SU-DHL-6 (cell line): ENCODE measurements at regions not wholly inside any gene's neighbourhood (a gene's known extent, or its start where the extent isn't known, plus 50 kb on each side); places are given as distances from the start of the nearest gene placed in this dataset.

ENCODE experiments used
- H2AFZ ChIP-seq: fragments of 200-600 bp; sonication (generic); 2 replicates; pipeline ENCODE4 v1.6.1; 2014; ENCODE audit warnings: low read depth, mild to moderate bottlenecking, moderate library complexity, mixed read lengths, antibody characterized with exemption, low read length; ENCODE audit not compliant: severe bottlenecking
- H3F3A ChIP-seq: fragments of 200-600 bp; shearing (Covaris generic); 2 replicates; pipeline ENCODE4 v1.6.0; 2016; ENCODE audit warnings: antibody characterized with exemption, mild to moderate bottlenecking; ENCODE audit not compliant: insufficient read depth
- H3K27ac ChIP-seq: fragments of 200-600 bp; sonication (generic); 2 replicates; pipeline ENCODE4 v1.5.1; 2016; ENCODE audit warnings: low read depth, mild to moderate bottlenecking, low read length, moderate library complexity, mixed read lengths
- H3K27me3 ChIP-seq: fragments of 200-600 bp; sonication (generic), shearing (Covaris generic); 2 replicates; pipeline ENCODE4 v1.6.0; 2014; ENCODE audit warnings: mild to moderate bottlenecking, low read length
- H3K36me3 ChIP-seq: fragments of 200-600 bp; sonication (generic); 2 replicates; pipeline ENCODE4 v1.6.1; 2014; ENCODE audit warnings: mild to moderate bottlenecking, low read length, mixed read lengths
- H3K4me2 ChIP-seq: fragments of 300-600, 200-600 bp; shearing (Covaris generic), sonication (generic); 2 replicates; pipeline ENCODE4 v1.6.0; 2014; ENCODE audit warnings: low read length, low read depth, mild to moderate bottlenecking; ENCODE audit not compliant: poor library complexity, severe bottlenecking
- H3K4me3 ChIP-seq: fragments of 200-600 bp; sonication (generic); 2 replicates; pipeline ENCODE4 v1.5.1; 2014; ENCODE audit warnings: antibody characterized with exemption, low read length, mild to moderate bottlenecking, mixed read lengths; ENCODE audit not compliant: insufficient read depth, poor library complexity, severe bottlenecking
- H3K79me2 ChIP-seq: fragments of 200-600 bp; sonication (generic); 2 replicates; pipeline ENCODE4 v1.6.1; 2014; ENCODE audit warnings: mild to moderate bottlenecking, low read length, moderate library complexity; ENCODE audit not compliant: insufficient read depth
- H3K9ac ChIP-seq: fragments of 200-600 bp; sonication (generic); 2 replicates; pipeline ENCODE4 v1.7.0; 2014; ENCODE audit warnings: mild to moderate bottlenecking, low read length
- H3K9me2 ChIP-seq: fragments of 200-600 bp; sonication (generic); replicated peaks from 2 replicates; pipeline ENCODE4 v1.6.1; 2014; ENCODE audit warnings: low read length; ENCODE audit not compliant: insufficient read depth
- H3K9me3 ChIP-seq: fragments of 200-600 bp; sonication (generic); 2 replicates; pipeline ENCODE4 v1.6.1; 2014; ENCODE audit warnings: low read length, mixed read lengths; ENCODE audit not compliant: insufficient read depth
- H4K20me1 ChIP-seq: fragments of 200-600 bp; sonication (generic); 2 replicates; pipeline ENCODE4 v1.6.1; 2014; ENCODE audit warnings: low read depth, mild to moderate bottlenecking, antibody characterized with exemption, low read length, moderate library complexity, mixed read lengths
- EZH2phosphoT487 ChIP-seq: fragments of 200-600 bp; sonication (generic), shearing (Covaris generic); conservative IDR thresholded peaks from 2 replicates; pipeline ENCODE4 v1.6.1; 2018; ENCODE audit warnings: mild to moderate bottlenecking, antibody characterized with exemption, low read length, moderate library complexity, mixed read lengths
- TF ChIP-seq, protein P1 (sequence below): fragments of 200-600 bp; sonication (generic); IDR thresholded peaks from one replicate; pipeline ENCODE4 v1.5.1; 2017; ENCODE audit warnings: antibody characterized with exemption, mild to moderate bottlenecking, low read length, moderate library complexity; ENCODE audit not compliant: insufficient read depth, poor library complexity, severe bottlenecking

DNA sequence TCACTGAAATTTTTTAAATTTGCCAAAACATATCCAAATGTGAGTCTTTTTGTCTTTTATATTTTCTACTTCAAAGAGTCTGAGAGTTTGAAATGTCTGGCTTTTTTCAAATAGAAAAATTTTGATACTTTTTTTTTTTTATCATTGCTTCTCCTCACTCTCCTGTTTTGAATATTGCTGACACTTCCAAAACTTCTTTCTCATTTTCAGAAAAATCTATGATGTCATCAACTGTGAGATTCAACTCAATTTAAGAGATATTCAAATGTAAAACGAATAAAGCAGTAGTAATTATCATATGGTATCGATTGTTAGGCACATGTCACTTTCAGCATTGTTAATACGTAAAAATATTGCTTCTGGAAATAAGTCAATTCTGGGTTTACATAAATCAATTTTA is 505.8 kb upstream of the STEAP1 start:
- Histone ChIP-seq H3K79me2 (no peaks in the 10 kb centered on the region), H3K36me3 (no peaks in the 10 kb centered on the region), H4K20me1 (no peaks in the 10 kb centered on the region), H2AFZ (no peak overlapping the region), H3K9me3 (no peaks in the 10 kb centered on the region), H3K4me3 (no peak overlapping the region), H3K4me2 (no peak overlapping the region), H3K9ac (no peak overlapping the region), H3K27ac (no peak overlapping the region), H3K27me3 (no peaks in the 10 kb centered on the region), H3K9me2 (no peaks in the 10 kb centered on the region), H3F3A (no peaks in the 10 kb centered on the region)
- TF ChIP-seq EZH2phosphoT487, result no peak
- TF ChIP-seq, protein P1, sequence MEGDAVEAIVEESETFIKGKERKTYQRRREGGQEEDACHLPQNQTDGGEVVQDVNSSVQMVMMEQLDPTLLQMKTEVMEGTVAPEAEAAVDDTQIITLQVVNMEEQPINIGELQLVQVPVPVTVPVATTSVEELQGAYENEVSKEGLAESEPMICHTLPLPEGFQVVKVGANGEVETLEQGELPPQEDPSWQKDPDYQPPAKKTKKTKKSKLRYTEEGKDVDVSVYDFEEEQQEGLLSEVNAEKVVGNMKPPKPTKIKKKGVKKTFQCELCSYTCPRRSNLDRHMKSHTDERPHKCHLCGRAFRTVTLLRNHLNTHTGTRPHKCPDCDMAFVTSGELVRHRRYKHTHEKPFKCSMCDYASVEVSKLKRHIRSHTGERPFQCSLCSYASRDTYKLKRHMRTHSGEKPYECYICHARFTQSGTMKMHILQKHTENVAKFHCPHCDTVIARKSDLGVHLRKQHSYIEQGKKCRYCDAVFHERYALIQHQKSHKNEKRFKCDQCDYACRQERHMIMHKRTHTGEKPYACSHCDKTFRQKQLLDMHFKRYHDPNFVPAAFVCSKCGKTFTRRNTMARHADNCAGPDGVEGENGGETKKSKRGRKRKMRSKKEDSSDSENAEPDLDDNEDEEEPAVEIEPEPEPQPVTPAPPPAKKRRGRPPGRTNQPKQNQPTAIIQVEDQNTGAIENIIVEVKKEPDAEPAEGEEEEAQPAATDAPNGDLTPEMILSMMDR, result no peak

DNA sequence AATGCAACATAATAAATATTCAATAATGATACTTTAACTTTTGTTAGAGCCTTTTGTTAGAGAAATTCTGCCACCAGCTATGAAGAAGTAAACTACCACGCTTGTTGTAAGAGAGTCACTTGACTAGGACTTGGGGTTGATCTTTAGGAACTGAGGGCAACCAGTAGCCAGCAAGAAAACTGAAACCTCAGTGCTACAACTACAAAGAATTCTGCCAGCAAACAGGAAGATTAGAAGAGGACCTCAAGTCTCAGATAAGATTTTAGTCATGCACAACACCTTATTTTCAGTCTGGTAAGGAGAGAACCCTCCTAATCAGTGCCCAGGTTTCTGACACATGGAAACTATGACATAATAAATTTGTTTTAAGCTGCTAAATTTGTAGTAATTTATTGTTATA is 498.3 kb upstream of the STEAP1 start:
- no peak overlapping the region for H2AFZ ChIP-seq
- no peaks in the 10 kb centered on the region for H3K9me2 ChIP-seq

DNA sequence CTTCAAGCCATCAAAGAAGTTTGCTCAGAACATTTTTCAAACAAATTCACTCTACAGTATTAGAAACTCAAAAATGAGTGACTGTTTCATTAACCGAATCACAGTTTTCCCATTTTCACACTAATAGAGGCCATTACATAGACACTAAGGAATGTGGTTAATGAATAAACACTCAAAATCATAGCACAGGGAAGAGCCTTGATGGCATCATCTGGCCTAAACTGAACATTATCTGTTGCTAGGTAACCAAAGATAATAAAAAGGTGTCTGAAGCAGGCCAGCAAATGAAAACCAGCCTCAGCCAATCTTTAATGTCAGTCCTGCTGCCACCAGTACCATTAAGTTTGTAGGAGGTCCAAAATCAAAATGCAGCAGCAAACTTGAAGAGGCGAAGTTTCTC is 492.4 kb upstream of the STEAP1 start:
- H3K9me3 ChIP-seq, result no peaks in the 10 kb centered on the region
- H2AFZ ChIP-seq, result no peak overlapping the region
- H3K79me2 ChIP-seq, result no peaks in the 10 kb centered on the region
- TF ChIP-seq, protein P1, result no peak
- TF ChIP-seq EZH2phosphoT487, result no peak
- no peak overlapping the region for H3K4me3 ChIP-seq
- no peaks in the 10 kb centered on the region for H3K27me3 ChIP-seq
- no peaks in the 10 kb centered on the region for H3K36me3 ChIP-seq
- no peak overlapping the region for H3K27ac ChIP-seq
- H3K4me2 ChIP-seq, result no peak overlapping the region
- no peaks in the 10 kb centered on the region for H4K20me1 ChIP-seq
- no peaks in the 10 kb centered on the region for H3F3A ChIP-seq
- no peak overlapping the region for H3K9ac ChIP-seq
- no peaks in the 10 kb centered on the region for H3K9me2 ChIP-seq

More for the DNA sequence above, 498.3 kb upstream of the STEAP1 start:
- Histone ChIP-seq H3K4me2 (no peak overlapping the region), H4K20me1 (no peaks in the 10 kb centered on the region), H3K79me2 (no peaks in the 10 kb centered on the region), H3F3A (no peaks in the 10 kb centered on the region), H3K9ac (no peak overlapping the region), H3K27me3 (no peaks in the 10 kb centered on the region), H3K4me3 (no peak overlapping the region), H3K9me3 (no peaks in the 10 kb centered on the region), H3K36me3 (no peaks in the 10 kb centered on the region), H3K27ac (no peak overlapping the region)
- no peak for TF ChIP-seq EZH2phosphoT487
- TF ChIP-seq, protein P1, result no peak
